GM12875 (cell line): ENCODE measurements at regions not wholly inside any gene's neighbourhood (a gene's known extent, or its start where the extent isn't known, plus 50 kb on each side); places are given as distances from the start of the nearest gene placed in this dataset.

Experiments used
- H3K4me3 ChIP-seq: one replicate; pipeline ENCODE4 v1.5.1; 2011; ENCODE audit warnings: low read depth, low read length, control low read depth
- TF ChIP-seq, protein P1 (sequence below): IDR thresholded peaks from 2 replicates; pipeline ENCODE4 v1.5.1; 2011; ENCODE audit warnings: low read depth, mild to moderate bottlenecking, control low read depth, inconsistent platforms, low read length, moderate library complexity, borderline replicate concordance; ENCODE audit not compliant: insufficient read depth

DNA sequence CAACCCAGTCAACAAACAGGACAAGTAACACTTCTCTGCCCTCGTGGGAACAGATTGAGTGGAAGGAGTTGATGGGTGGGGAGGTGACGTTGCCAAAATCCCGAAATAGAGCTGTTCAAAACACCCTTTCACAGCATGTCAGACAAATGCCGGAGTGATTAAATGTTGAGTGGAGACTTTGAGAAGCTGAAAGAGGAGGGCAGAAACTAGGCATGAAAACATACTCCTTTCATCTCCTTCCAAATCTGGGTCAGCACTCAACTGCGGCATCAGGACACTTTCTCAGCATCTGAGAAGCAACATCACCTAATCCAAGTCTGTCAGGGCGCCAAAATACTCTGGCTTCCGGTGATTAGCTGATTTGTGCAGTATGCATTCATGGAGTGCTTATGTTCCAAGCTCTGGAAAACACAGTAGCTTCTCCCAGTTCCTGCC is 51.5 kb upstream of the MRI1 start:
- H3K4me3 ChIP-seq: no peak overlapping the region
- TF ChIP-seq, protein P1, sequence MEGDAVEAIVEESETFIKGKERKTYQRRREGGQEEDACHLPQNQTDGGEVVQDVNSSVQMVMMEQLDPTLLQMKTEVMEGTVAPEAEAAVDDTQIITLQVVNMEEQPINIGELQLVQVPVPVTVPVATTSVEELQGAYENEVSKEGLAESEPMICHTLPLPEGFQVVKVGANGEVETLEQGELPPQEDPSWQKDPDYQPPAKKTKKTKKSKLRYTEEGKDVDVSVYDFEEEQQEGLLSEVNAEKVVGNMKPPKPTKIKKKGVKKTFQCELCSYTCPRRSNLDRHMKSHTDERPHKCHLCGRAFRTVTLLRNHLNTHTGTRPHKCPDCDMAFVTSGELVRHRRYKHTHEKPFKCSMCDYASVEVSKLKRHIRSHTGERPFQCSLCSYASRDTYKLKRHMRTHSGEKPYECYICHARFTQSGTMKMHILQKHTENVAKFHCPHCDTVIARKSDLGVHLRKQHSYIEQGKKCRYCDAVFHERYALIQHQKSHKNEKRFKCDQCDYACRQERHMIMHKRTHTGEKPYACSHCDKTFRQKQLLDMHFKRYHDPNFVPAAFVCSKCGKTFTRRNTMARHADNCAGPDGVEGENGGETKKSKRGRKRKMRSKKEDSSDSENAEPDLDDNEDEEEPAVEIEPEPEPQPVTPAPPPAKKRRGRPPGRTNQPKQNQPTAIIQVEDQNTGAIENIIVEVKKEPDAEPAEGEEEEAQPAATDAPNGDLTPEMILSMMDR: no peak

DNA sequence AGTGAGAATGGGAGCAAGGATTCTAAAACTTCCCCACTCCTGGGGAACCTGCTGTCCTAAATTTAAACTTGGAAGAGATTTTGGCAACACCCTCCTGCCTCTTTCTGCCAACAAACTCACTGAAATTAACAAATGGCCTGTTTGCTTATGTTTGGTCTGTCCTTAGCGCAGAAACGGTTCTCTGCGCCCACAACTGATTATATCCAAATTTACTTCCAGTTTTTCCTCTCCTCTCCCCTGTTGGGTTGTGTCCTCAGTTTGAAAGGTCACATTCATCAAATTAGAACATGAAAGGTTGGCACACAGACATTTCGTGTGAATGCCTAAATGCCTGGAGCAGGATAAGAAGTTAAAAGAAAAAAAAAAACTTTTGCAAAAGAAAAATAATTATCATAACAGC is 56.4 kb upstream of the MRI1 start:
- TF ChIP-seq, protein P1: no peak
- no peak overlapping the region for H3K4me3 ChIP-seq

DNA sequence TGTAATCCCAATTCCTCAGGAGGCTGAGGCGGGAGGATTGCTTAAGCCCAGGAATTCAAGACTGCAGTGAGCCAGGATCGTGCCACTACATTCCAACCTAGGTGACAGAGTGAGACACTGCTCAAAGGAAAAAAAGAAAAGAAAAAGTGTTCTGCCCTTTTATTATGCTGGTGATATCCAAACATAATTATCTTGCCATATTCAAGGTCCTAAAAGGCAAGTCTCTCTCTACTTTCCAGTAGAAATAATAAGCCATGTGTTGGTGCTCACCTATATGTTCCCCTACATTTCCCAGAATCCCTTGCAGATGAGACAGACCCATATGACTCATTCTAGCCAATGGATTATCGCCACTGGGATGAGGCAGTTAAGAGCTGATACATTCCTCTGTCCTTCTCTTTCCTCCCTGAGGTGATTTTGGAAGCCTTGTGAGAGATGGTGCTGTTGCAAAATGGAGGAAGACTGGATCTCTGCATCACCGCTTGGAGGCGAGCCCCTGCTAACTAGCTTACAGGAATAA is 58.3 kb upstream of the MRI1 start:
- TF ChIP-seq, protein P1: no peak
- no peak overlapping the region for H3K4me3 ChIP-seq

DNA sequence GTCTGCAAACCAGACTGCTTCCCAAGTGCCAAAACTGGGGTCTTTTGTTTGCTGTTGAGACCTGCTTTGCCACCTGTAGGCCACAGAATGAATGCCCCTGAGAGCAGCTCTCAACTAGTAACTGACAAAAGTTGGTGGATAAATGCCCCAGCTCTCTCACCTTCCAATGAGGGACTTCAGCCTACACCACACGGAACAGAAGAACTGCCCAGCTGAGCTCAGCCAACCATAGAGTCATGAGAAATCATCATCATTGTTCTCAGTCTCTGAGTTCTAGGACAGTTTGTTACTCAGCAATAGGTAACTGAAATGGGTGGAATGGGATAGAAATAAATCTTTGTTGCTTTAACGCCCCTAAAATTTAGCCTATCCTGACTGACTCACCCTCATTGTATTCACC is 59.1 kb upstream of the MRI1 start:
- H3K4me3 ChIP-seq: no peak overlapping the region
- TF ChIP-seq, protein P1: no peak

DNA sequence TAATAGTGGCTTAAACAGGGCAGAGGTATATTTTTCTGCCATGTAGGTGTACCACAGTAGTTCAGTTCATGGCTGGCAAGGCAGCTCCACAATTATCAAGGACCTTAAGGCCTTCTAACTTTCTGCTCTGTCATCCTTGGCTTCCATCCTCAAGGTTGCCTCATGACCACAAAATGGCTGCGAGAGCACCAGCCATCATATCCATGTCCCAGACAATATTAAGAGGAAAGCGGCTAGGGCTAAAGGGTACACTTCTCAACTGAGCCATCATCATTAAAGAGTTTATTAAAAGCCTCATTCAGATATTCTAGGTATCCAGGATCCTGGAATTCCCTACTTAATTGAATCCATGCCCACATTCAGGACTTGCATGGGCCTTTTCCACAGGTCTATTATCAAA is 62.7 kb upstream of the MRI1 start:
- H3K4me3 ChIP-seq: no peak overlapping the region
- TF ChIP-seq, protein P1: no peak

DNA sequence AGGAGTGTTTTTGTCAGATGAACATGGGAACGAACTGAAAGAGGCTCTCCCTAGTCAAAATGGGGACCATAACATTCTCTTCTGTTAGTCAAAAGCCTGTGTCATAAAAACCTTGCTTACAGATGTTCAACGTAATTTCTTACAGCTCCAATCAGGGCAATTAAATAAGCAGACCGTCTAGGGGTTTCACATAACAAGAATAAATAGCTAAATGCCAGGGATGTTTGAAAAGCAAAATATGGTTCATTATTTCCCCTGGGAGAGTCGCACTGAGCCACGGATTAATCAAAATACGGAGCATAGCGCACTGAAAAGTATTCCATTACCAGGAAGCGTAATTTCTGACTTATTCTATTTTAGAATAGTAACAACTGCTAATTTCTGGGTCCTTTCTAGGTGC is 63.7 kb upstream of the MRI1 start:
- H3K4me3 ChIP-seq: no peak overlapping the region
- TF ChIP-seq, protein P1: no peak

DNA sequence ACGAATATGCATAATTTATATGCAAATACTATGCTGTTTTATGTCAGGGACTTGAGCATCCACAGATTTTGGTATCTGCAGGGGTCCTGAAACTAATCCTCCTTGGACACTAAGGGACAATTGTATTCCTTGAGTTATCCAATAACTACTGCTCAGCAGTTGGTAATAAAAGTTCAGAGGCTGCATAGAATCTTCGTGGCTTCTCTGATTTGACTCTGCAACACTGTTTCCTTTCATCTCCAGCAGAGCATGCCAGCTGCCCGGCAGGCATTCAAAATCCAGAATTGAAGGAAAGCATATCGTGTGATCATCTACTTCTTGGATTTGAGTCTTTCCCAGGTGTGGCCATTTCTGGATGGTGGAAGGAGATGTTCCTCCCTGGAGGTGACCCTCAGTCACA is 64.5 kb upstream of the MRI1 start:
- H3K4me3 ChIP-seq: no peak overlapping the region
- TF ChIP-seq, protein P1: no peak
